CD4-positive, alpha-beta T cell (primary cell): ENCODE measurements at regions not wholly inside any gene's neighbourhood (a gene's known extent, or its start where the extent isn't known, plus 50 kb on each side); places are given as distances from the start of the nearest gene placed in this dataset.

Experiments used
- ATAC-seq: fragments of 200-7000 bp; cut with Tn5 transposase; one replicate; pipeline ENCODE4 v1.10.0; 2022; ENCODE audit warnings: mild to moderate bottlenecking; ENCODE audit not compliant: poor library complexity
- CTCF ChIA-PET: fragments of 350-600 bp; sonication (Branson Sonifier 250); formaldehyde crosslinking; loops from one replicate; lab custom pipeline; 2021; ENCODE audit warnings: antibody characterized with exemption, inconsistent platforms; lab: Charles Lee
- POLR2A ChIA-PET: fragments of 350-600 bp; sonication (Branson Sonifier 250); formaldehyde crosslinking; loops from one replicate; lab custom pipeline; 2021; ENCODE audit warnings: antibody characterized with exemption, inconsistent platforms; lab: Charles Lee
- DNase-seq, 14 experiments: peaks; one replicate each; pipeline ENCODE4 v3.0.0-alpha.2; 2013 to 2020; ENCODE audit warnings: mixed read lengths in 2 of 14
- H3K27ac ChIP-seq, 2 donors: one replicate each; pipeline versions ENCODE4 v1.5.1 to v1.7.0; 2013; ENCODE audit warnings: low read length in 2 of 2, low read depth in 1 of 2, mild to moderate bottlenecking in 1 of 2
- H3K27me3 ChIP-seq, 2 experiments: 1 replicate in 1 of 2; 2 replicates in 1 of 2; pipeline versions ENCODE4 v1.6.1 to v1.7.0; 2013; ENCODE audit warnings: low read length in 2 of 2, control low read depth in 1 of 2, mild to moderate bottlenecking in 1 of 2, moderate library complexity in 1 of 2; ENCODE audit not compliant: insufficient read depth in 2 of 2, control insufficient read depth in 1 of 2
- H3K36me3 ChIP-seq: one replicate; pipeline ENCODE4 v1.6.1; 2013; ENCODE audit warnings: low read length, control low read depth; ENCODE audit not compliant: insufficient read depth
- H3K4me1 ChIP-seq: one replicate; pipeline ENCODE4 v1.6.1; 2013; ENCODE audit warnings: low read length, control low read depth; ENCODE audit not compliant: insufficient read depth
- H3K4me3 ChIP-seq: one replicate; pipeline ENCODE4 v1.5.1; 2013; ENCODE audit warnings: mild to moderate bottlenecking, low read length, moderate library complexity
- H3K9me3 ChIP-seq, 2 experiments: 1 replicate in 1 of 2; 2 replicates in 1 of 2; pipeline versions ENCODE4 v1.6.1 to v1.7.0; 2013; ENCODE audit warnings: low read length in 2 of 2, mild to moderate bottlenecking in 2 of 2, control low read depth in 1 of 2, moderate library complexity in 1 of 2; ENCODE audit not compliant: control insufficient read depth in 1 of 2, insufficient read depth in 1 of 2
- H3K27ac Mint-ChIP-seq: one replicate; pipeline ENCODE4 v1.8.0; 2020; ENCODE audit warnings: mixed read lengths
- H3K27me3 Mint-ChIP-seq: one replicate; pipeline ENCODE4 v1.8.0; 2021; ENCODE audit warnings: mixed read lengths
- H3K36me3 Mint-ChIP-seq: one replicate; pipeline ENCODE4 v1.8.0; 2021; ENCODE audit warnings: low read depth, mixed read lengths
- H3K4me1 Mint-ChIP-seq: one replicate; pipeline ENCODE4 v1.8.0; 2021; ENCODE audit warnings: low read depth, mixed read lengths
- H3K4me3 Mint-ChIP-seq: one replicate; pipeline ENCODE4 v1.8.0; 2020; ENCODE audit warnings: mild to moderate bottlenecking, mixed read lengths
- H3K9me3 Mint-ChIP-seq: one replicate; pipeline ENCODE4 v1.8.0; 2020; ENCODE audit warnings: mixed read lengths
- intact Hi-C, 2 experiments: fragments of 100-400 bp; cut with DNase I in 1 of 2; cut with micrococcal nuclease in 1 of 2; formaldehyde crosslinking; loops; one replicate each; pipeline versions ENCODE4 v1.15.1 to v1.9.0; 2023 to 2025; cut with DNase I, micrococcal nuclease
- TF ChIP-seq, protein P1 (sequence below): fragments of 200-600 bp; IDR thresholded peaks from one replicate; pipeline ENCODE4 v1.8.0; 2022; ENCODE audit warnings: antibody characterized with exemption, mild to moderate bottlenecking

GRCh38 chr5:40446910-40447309, 232.8 kb upstream of the PTGER4 start:
- no peak overlapping the region for H3K4me3 ChIP-seq
- Mint-ChIP-seq H3K4me3 (no peak overlapping the region), H3K36me3 (no peaks in the 10 kb centered on the region), H3K27ac (no peak overlapping the region), H3K9me3 (peaks cover 2% of the 10 kb centered on the region), H3K27me3 (no peaks in the 10 kb centered on the region), H3K4me1 (peaks cover 12% of the 10 kb centered on the region)
- POLR2A ChIA-PET: no interaction called here
- peak in 2 of 14 experiments; percentile 42 to 58 for DNase-seq
- no peak overlapping the region for H3K27ac ChIP-seq
- H3K9me3 ChIP-seq: peaks cover 0 to 5% of the 10 kb centered on the region in 2 experiments
- peaks cover 6% of the 10 kb centered on the region for H3K4me1 ChIP-seq
- H3K36me3 ChIP-seq: no peaks in the 10 kb centered on the region
- H3K27me3 ChIP-seq: no peaks in the 10 kb centered on the region
- intact Hi-C loops: no loop called here
- ATAC-seq: no peak
- CTCF ChIA-PET: no interaction called here
- TF ChIP-seq, protein P1, sequence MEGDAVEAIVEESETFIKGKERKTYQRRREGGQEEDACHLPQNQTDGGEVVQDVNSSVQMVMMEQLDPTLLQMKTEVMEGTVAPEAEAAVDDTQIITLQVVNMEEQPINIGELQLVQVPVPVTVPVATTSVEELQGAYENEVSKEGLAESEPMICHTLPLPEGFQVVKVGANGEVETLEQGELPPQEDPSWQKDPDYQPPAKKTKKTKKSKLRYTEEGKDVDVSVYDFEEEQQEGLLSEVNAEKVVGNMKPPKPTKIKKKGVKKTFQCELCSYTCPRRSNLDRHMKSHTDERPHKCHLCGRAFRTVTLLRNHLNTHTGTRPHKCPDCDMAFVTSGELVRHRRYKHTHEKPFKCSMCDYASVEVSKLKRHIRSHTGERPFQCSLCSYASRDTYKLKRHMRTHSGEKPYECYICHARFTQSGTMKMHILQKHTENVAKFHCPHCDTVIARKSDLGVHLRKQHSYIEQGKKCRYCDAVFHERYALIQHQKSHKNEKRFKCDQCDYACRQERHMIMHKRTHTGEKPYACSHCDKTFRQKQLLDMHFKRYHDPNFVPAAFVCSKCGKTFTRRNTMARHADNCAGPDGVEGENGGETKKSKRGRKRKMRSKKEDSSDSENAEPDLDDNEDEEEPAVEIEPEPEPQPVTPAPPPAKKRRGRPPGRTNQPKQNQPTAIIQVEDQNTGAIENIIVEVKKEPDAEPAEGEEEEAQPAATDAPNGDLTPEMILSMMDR: no peak

- Histone ChIP-seq H3K9me3 (peaks cover 0 to 9% of the 10 kb centered on the region in 2 experiments), H3K4me3 (no peak overlapping the region), H3K4me1 (peaks cover 22% of the 10 kb centered on the region), H3K36me3 (no peaks in the 10 kb centered on the region), H3K27ac (peak overlapping the region; percentile 26 to 34), H3K27me3 (no peaks in the 10 kb centered on the region)
- Mint-ChIP-seq H3K9me3 (no peaks in the 10 kb centered on the region), H3K27me3 (no peaks in the 10 kb centered on the region), H3K36me3 (no peaks in the 10 kb centered on the region), H3K4me1 (peaks cover 42% of the 10 kb centered on the region), H3K27ac (peak overlapping the region; percentile 87), H3K4me3 (peak overlapping the region; percentile 36)
- CTCF ChIA-PET: interaction anchor here (1.2 to 1.5 kb wide), 3 partner anchors 11 to 75 kb away, joined by 4 to 5 read pairs (median 4); no protein-coding TSS in a partner anchor
- intact Hi-C loops: loop anchor here (5.0 kb wide), 2 partner anchors 45 to 75 kb away; no protein-coding TSS in a partner anchor
- DNase-seq: peak in 2 of 14 experiments; percentile 40 to 43
- POLR2A ChIA-PET: interaction anchor here (0.5 to 3.9 kb wide), 7 partner anchors 18 to 325 kb away, joined by 3 to 29 read pairs (median 4); partner anchors contain the start of gene PTGER4
- ATAC-seq: peak; percentile 63
- TF ChIP-seq, protein P1: no peak
Observed at GRCh38 chr5:40442346-40442745, 237.4 kb upstream of the PTGER4 start.

- Histone ChIP-seq H3K27me3 (no peaks in the 10 kb centered on the region), H3K9me3 (peaks cover 0 to 9% of the 10 kb centered on the region in 2 experiments), H3K4me3 (peak overlapping the region; percentile 13), H3K36me3 (no peaks in the 10 kb centered on the region), H3K27ac (peak overlapping the region; percentile 20 to 34), H3K4me1 (peaks cover 28% of the 10 kb centered on the region)
- Mint-ChIP-seq H3K4me1 (peaks cover 48% of the 10 kb centered on the region), H3K27me3 (no peaks in the 10 kb centered on the region), H3K36me3 (no peaks in the 10 kb centered on the region), H3K4me3 (peak overlapping the region; percentile 66), H3K27ac (peak overlapping the region; percentile 87), H3K9me3 (no peaks in the 10 kb centered on the region)
- CTCF ChIA-PET: interaction anchor here (0.8 to 1.5 kb wide), 5 partner anchors 9 to 74 kb away, joined by 3 to 5 read pairs (median 4); no protein-coding TSS in a partner anchor
- TF ChIP-seq, protein P1: no peak
- intact Hi-C loops: loop anchor here (5.0 kb wide), 2 partner anchors 46 to 74 kb away; no protein-coding TSS in a partner anchor
- POLR2A ChIA-PET: interaction anchor here (0.5 to 3.9 kb wide), 6 partner anchors 18 to 325 kb away, joined by 3 to 29 read pairs (median 4); partner anchors contain the start of gene PTGER4
- DNase-seq (peak in 10 of 14 experiments; percentile 10 to 76 (median 38)), ATAC-seq (peak; percentile 86)
Observed at GRCh38 chr5:40441733-40442132, 238.0 kb upstream of the PTGER4 start.
